H1 (cell line): ENCODE measurements at regions not wholly inside any gene's neighbourhood (a gene's known extent, or its start where the extent isn't known, plus 50 kb on each side); places are given as distances from the start of the nearest gene placed in this dataset.
A peak's percentile ranks its signal among the peaks of the same experiment; 100 is the strongest.

Experiments used
- CTCF ChIA-PET: fragments of 300-600 bp; sonication (Branson Sonifier 250); formaldehyde crosslinking; loops from one replicate; lab custom pipeline; 2021; ENCODE audit not compliant: partially characterized antibody; lab: Charles Lee
- POLR2A ChIA-PET: fragments of 300-600 bp; sonication (Branson Sonifier 250); formaldehyde crosslinking; loops from one replicate; lab custom pipeline; 2021; ENCODE audit warnings: inconsistent platforms; ENCODE audit not compliant: partially characterized antibody; lab: Charles Lee
- DNase-seq, 2 experiments: peaks; one replicate each; pipeline versions ENCODE4 v3.0.0 to v3.0.0-alpha.2; 2010 to 2022; ENCODE audit warnings: low spot score in 2 of 2, low read depth in 1 of 2, mixed read lengths in 1 of 2
- FAIRE-seq: peaks from 2 replicates; lab custom pipeline; 2011; peaks lifted over from hg19 to GRCh38; lab: Jason Lieb, UNC
- H2AFZ ChIP-seq: 2 replicates; pipeline ENCODE4 v1.8.1; 2012; ENCODE audit warnings: low read length, inconsistent platforms
- H2AK5ac ChIP-seq: 2 replicates; pipeline ENCODE4 v1.6.1; 2013; ENCODE audit warnings: low read depth, low read length
- H2BK120ac ChIP-seq: replicated peaks from 2 replicates; pipeline ENCODE3; 2013; ENCODE audit warnings: low read depth, low read length, inconsistent platforms
- H2BK12ac ChIP-seq: 2 replicates; pipeline ENCODE4 v1.6.1; 2013; ENCODE audit warnings: low read depth, low read length
- H2BK15ac ChIP-seq: 2 replicates; pipeline ENCODE4 v1.6.1; 2013; ENCODE audit warnings: low read length
- H2BK20ac ChIP-seq: 2 replicates; pipeline ENCODE4 v1.6.1; 2013; ENCODE audit warnings: low read length
- H2BK5ac ChIP-seq: 2 replicates; pipeline ENCODE4 v1.6.1; 2013; ENCODE audit warnings: low read depth, low read length
- H3K14ac ChIP-seq: 2 replicates; pipeline ENCODE4 v1.6.1; 2013; ENCODE audit warnings: inconsistent platforms; ENCODE audit not compliant: insufficient read length
- H3K18ac ChIP-seq: 2 replicates; pipeline ENCODE4 v1.6.1; 2013; ENCODE audit warnings: low read length; ENCODE audit errors: extremely low read depth
- H3K23ac ChIP-seq: 2 replicates; pipeline ENCODE4 v1.6.1; 2013; ENCODE audit warnings: inconsistent platforms; ENCODE audit not compliant: insufficient read length
- H3K23me2 ChIP-seq: 2 replicates; pipeline ENCODE4 v1.6.1; 2013; ENCODE audit warnings: low read depth, low read length
- H3K27ac ChIP-seq: 2 replicates; pipeline ENCODE4 v1.6.1; 2011; ENCODE audit warnings: low read depth, low read length, inconsistent platforms
- H3K27me3 ChIP-seq, 4 experiments: replicated peaks in 1 of 4; 1 replicate in 1 of 4; 2 replicates in 3 of 4; pipeline versions ENCODE4 v1.6.1 to v1.8.1; 2011 to 2013; ENCODE audit warnings: low read length in 3 of 4, mild to moderate bottlenecking in 3 of 4, inconsistent platforms in 2 of 4, mixed read lengths in 2 of 4, moderate library complexity in 1 of 4; ENCODE audit not compliant: control insufficient read depth in 3 of 4, insufficient read depth in 3 of 4; ENCODE audit errors: extremely low read depth in 1 of 4
- H3K36me3 ChIP-seq, 4 experiments: 2 replicates each; pipeline versions ENCODE4 v1.6.1 to v1.8.1; 2011 to 2013; ENCODE audit warnings: mild to moderate bottlenecking in 4 of 4, low read length in 3 of 4, moderate library complexity in 2 of 4, control low read depth in 1 of 4, inconsistent platforms in 1 of 4; ENCODE audit not compliant: insufficient read depth in 4 of 4, control insufficient read depth in 2 of 4
- H3K4ac ChIP-seq: replicated peaks from 2 replicates; pipeline ENCODE3; 2013; ENCODE audit warnings: low read length, low read depth, mixed read lengths, inconsistent platforms; ENCODE audit not compliant: insufficient read length
- H3K4me1 ChIP-seq, 4 experiments: replicated peaks in 1 of 4; 1 replicate in 1 of 4; 2 replicates in 3 of 4; pipeline versions ENCODE4 v1.6.1 to v1.8.1; 2011 to 2013; ENCODE audit warnings: low read length in 3 of 4, inconsistent platforms in 2 of 4, mixed read lengths in 1 of 4; ENCODE audit not compliant: insufficient read depth in 4 of 4, control insufficient read depth in 3 of 4
- H3K4me2 ChIP-seq, 2 experiments: 2 replicates each; pipeline versions ENCODE4 v1.6.1 to v1.8.1; 2011 to 2013; ENCODE audit warnings: low read depth in 2 of 2, low read length in 2 of 2, control low read depth in 1 of 2, inconsistent platforms in 1 of 2, mild to moderate bottlenecking in 1 of 2; ENCODE audit not compliant: insufficient read depth in 1 of 2
- H3K4me3 ChIP-seq, 4 experiments: fragments of 200-600, 300-600 bp in 1 of 4; sonication (generic), shearing (Covaris generic), sonication (Bioruptor Twin) in 1 of 4; 2 replicates each; pipeline versions ENCODE4 v1.5.1 to v1.8.1; 2011 to 2016; ENCODE audit warnings: low read length in 4 of 4, low read depth in 3 of 4, control low read depth in 2 of 4, inconsistent platforms in 2 of 4, mild to moderate bottlenecking in 2 of 4, mixed read lengths in 1 of 4, moderate library complexity in 1 of 4; ENCODE audit not compliant: insufficient read depth in 2 of 4; ENCODE audit errors: extremely low read depth in 1 of 4
- H3K56ac ChIP-seq: replicated peaks from 2 replicates; pipeline ENCODE3; 2013; ENCODE audit warnings: low read depth, mild to moderate bottlenecking, mixed read lengths, low read length, inconsistent platforms; ENCODE audit not compliant: insufficient read length
- H3K79me1 ChIP-seq: 2 replicates; pipeline ENCODE4 v1.6.1; 2013; ENCODE audit warnings: low read depth, low read length, control low read depth
- H3K79me2 ChIP-seq, 2 experiments: 2 replicates each; pipeline versions ENCODE4 v1.6.1 to v1.8.1; 2012 to 2013; ENCODE audit warnings: low read length in 2 of 2, mild to moderate bottlenecking in 2 of 2, inconsistent platforms in 1 of 2; ENCODE audit not compliant: insufficient read depth in 2 of 2, control insufficient read depth in 1 of 2
- H3K9ac ChIP-seq, 4 experiments: replicated peaks in 1 of 4; 1 replicate in 1 of 4; 2 replicates in 3 of 4; pipeline versions ENCODE4 v1.6.1 to v1.8.1; 2011 to 2013; ENCODE audit warnings: low read depth in 3 of 4, low read length in 3 of 4, control low read depth in 2 of 4, mild to moderate bottlenecking in 2 of 4, moderate library complexity in 2 of 4, inconsistent platforms in 1 of 4; ENCODE audit errors: extremely low read depth in 1 of 4
- H3K9me3 ChIP-seq, 2 experiments: 2 replicates each; pipeline versions ENCODE4 v1.6.1 to v1.8.1; 2012 to 2013; ENCODE audit warnings: mild to moderate bottlenecking in 2 of 2, moderate library complexity in 2 of 2, control low read depth in 1 of 2, inconsistent platforms in 1 of 2, low read depth in 1 of 2, low read length in 1 of 2, mixed read lengths in 1 of 2; ENCODE audit not compliant: insufficient read depth in 2 of 2
- H4K20me1 ChIP-seq, 2 experiments: replicated peaks in 1 of 2; 2 replicates each; pipeline versions ENCODE3 to v1.8.1; 2011 to 2013; ENCODE audit warnings: inconsistent platforms in 2 of 2, low read length in 2 of 2, mild to moderate bottlenecking in 1 of 2; ENCODE audit not compliant: insufficient read depth in 2 of 2, control insufficient read depth in 1 of 2
- H4K5ac ChIP-seq: 2 replicates; pipeline ENCODE4 v1.6.1; 2013; ENCODE audit warnings: low read length, low read depth, mixed read lengths, inconsistent platforms; ENCODE audit not compliant: insufficient read length
- H4K8ac ChIP-seq: 2 replicates; pipeline ENCODE4 v1.8.0; 2013; ENCODE audit warnings: mild to moderate bottlenecking, moderate library complexity, low read length, inconsistent platforms; ENCODE audit not compliant: insufficient read depth; ENCODE audit errors: extremely low read depth
- H4K91ac ChIP-seq: replicated peaks from 2 replicates; pipeline ENCODE3; 2013; ENCODE audit warnings: low read length, mixed read lengths, inconsistent platforms; ENCODE audit not compliant: insufficient read length
- ASH2L ChIP-seq: fragments of 200-600, 300-600 bp; sonication (generic); IDR thresholded peaks from one replicate; pipeline ENCODE4 v1.7.1; 2017; ENCODE audit warnings: low read length
- BACH1 ChIP-seq: IDR thresholded peaks from 2 replicates; pipeline ENCODE4 v1.6.1; 2012; ENCODE audit warnings: low read length, improper control_type of control experiment
- CBX5 ChIP-seq: fragments of 300-800, 300-1000 bp; sonication (generic); IDR thresholded peaks from 2 replicates; pipeline ENCODE4 v1.7.1; 2016; ENCODE audit warnings: antibody characterized with exemption, low read length, low read depth
- CHD1 ChIP-seq: IDR thresholded peaks from 2 replicates; pipeline ENCODE4 v1.6.1; 2012; ENCODE audit warnings: low read depth, low read length, improper control_type of control experiment
- EP300 ChIP-seq, 2 experiments: IDR thresholded peaks; 1 replicate in 1 of 2; 2 replicates in 1 of 2; pipeline ENCODE4 v1.6.1; 2011 to 2012; ENCODE audit warnings: low read depth in 2 of 2, low read length in 2 of 2, mild to moderate bottlenecking in 2 of 2, borderline replicate concordance in 1 of 2, inconsistent platforms in 1 of 2, moderate library complexity in 1 of 2
- FOSL1 ChIP-seq: IDR thresholded peaks from 2 replicates; pipeline ENCODE4 v1.6.1; 2011; ENCODE audit warnings: mild to moderate bottlenecking, low read depth, low read length, moderate library complexity; ENCODE audit not compliant: insufficient read depth
- HDAC2 ChIP-seq, 2 experiments: fragments of 300-600 bp in 1 of 2; sonication (generic) in 1 of 2; IDR thresholded peaks; 2 replicates each; pipeline ENCODE4 v1.6.1; 2011 to 2012; ENCODE audit warnings: low read depth in 2 of 2, low read length in 2 of 2, mild to moderate bottlenecking in 2 of 2, moderate library complexity in 2 of 2, borderline replicate concordance in 1 of 2, inconsistent platforms in 1 of 2
- KDM4A ChIP-seq: IDR thresholded peaks from one replicate; pipeline ENCODE4 v1.7.1; 2012; ENCODE audit warnings: low read depth, mild to moderate bottlenecking, moderate library complexity, low read length, inconsistent platforms; ENCODE audit not compliant: severe bottlenecking
- POLR2A ChIP-seq, 2 experiments: IDR thresholded peaks; 1 replicate in 1 of 2; 2 replicates in 1 of 2; pipeline ENCODE4 v1.6.1; 2011; ENCODE audit warnings: low read depth in 2 of 2, low read length in 2 of 2, mild to moderate bottlenecking in 2 of 2; ENCODE audit errors: control extremely low read depth in 1 of 2
- RBBP5 ChIP-seq: IDR thresholded peaks from 2 replicates; pipeline ENCODE4 v1.7.1; 2012; ENCODE audit warnings: low read depth, mild to moderate bottlenecking, inconsistent platforms, low read length, moderate library complexity, borderline replicate concordance
- SP1 ChIP-seq: IDR thresholded peaks from 2 replicates; pipeline ENCODE4 v1.6.1; 2011; ENCODE audit warnings: low read depth, low read length
- SP2 ChIP-seq: IDR thresholded peaks from 2 replicates; pipeline ENCODE4 v1.6.1; 2012; ENCODE audit warnings: mild to moderate bottlenecking, low read length, inconsistent platforms
- TBP ChIP-seq: IDR thresholded peaks from 2 replicates; pipeline ENCODE4 v1.6.1; 2011; ENCODE audit warnings: low read depth, low read length, improper control_type of control experiment
- TCF12 ChIP-seq: IDR thresholded peaks from 2 replicates; pipeline ENCODE4 v1.6.1; 2011; ENCODE audit warnings: low read depth, mild to moderate bottlenecking, low read length
- ZNF274 ChIP-seq: IDR thresholded peaks from 2 replicates; pipeline ENCODE4 v1.7.0; 2012; ENCODE audit warnings: low read length, borderline replicate concordance; ENCODE audit errors: extremely low read depth
- WGBS, 2 experiments: shearing (Covaris generic) in 1 of 2; methylation state at CpG; one replicate each; pipeline versions ENCODE4 v1.1.6 to v1.1.7; 2013 to 2015; ENCODE audit warnings: low lambda C conversion rate in 2 of 2, mixed read lengths in 2 of 2, inconsistent platforms in 1 of 2, low coverage in 1 of 2, missing lambda C conversion rate in 1 of 2; ENCODE audit not compliant: insufficient replicate concordance in 2 of 2, insufficient coverage in 1 of 2, insufficient read length in 1 of 2; ENCODE audit errors: extremely low coverage in 1 of 2, missing lambda C conversion rate in 1 of 2; 5-methylcytosine and 5-hydroxymethylcytosine counted together

DNA sequence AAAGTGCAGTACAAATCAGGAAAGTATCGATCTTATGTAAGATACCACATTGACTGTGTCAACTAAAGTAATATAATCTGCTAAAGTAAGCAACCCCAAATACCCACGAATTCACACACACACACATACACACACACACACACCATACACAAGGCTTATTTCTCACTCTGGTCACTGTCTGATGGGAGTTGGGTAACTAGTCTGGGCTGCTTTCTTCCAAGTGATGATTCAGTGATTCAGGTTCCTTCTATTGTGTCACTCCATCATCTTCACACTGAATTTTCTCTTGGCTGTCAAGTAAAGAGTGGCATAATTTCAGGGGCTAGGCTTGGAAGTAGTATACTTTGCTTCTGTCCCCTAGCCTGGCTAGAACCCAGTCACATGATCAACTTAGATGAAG lies 104.8 kb upstream of the CCDC54 start:
- H3K23me2 ChIP-seq, result peaks cover 2% of the 10 kb centered on the region; the same call in 1 of the 2 replicates
- no peak overlapping the region for H2BK120ac ChIP-seq
- no peak overlapping the region for H4K8ac ChIP-seq
- H2BK20ac ChIP-seq, result no peak overlapping the region
- no peak overlapping the region; the same call in 1 of the 2 replicates for H2BK5ac ChIP-seq
- 0 out of 2 replicates have a peak overlapping the region, but pooled peaks have one; percentile 50 for H2BK15ac ChIP-seq
- H3K18ac ChIP-seq, result no peak overlapping the region
- no peak overlapping the region for H3K27ac ChIP-seq
- 92% methylated on average over 2 of the region's 2 CpGs; no CpG with 5 or more reads in 1 of the 2 experiments for WGBS, 2 experiments
- ChIA-PET CTCF (interaction anchor here (0.5 to 6.7 kb wide), 46 partner anchors 9 to 1511 kb away, joined by 3 to 97 read pairs (median 5); no protein-coding TSS in a partner anchor), POLR2A (interaction anchor here (0.6 kb wide), 1 partner anchor 60 kb away, joined by 3 read pairs; no protein-coding TSS in a partner anchor)
- H3K4me2 ChIP-seq, result no peak overlapping the region
- no peak overlapping the region for H2AK5ac ChIP-seq
- no peak overlapping the region for H4K5ac ChIP-seq
- H4K91ac ChIP-seq, result no peak overlapping the region
- H2BK12ac ChIP-seq, result 0 out of 2 replicates have a peak overlapping the region, but pooled peaks have one; percentile 30
- no peaks in the 10 kb centered on the region for H3K9me3 ChIP-seq
- H3K56ac ChIP-seq, result no peak overlapping the region
- FAIRE-seq (no peak), DNase-seq (no peak)
- H3K4me3 ChIP-seq, result no peak overlapping the region
- no peaks in the 10 kb centered on the region for H3K79me2 ChIP-seq
- H2AFZ ChIP-seq, result 0 out of 2 replicates have a peak overlapping the region, but pooled peaks have one; percentile 40
- H3K4ac ChIP-seq, result no peak overlapping the region
- no peak overlapping the region for H3K9ac ChIP-seq
- H3K4me1 ChIP-seq, result no peaks in the 10 kb centered on the region
- H4K20me1 ChIP-seq, result no peaks in the 10 kb centered on the region
- no peaks in the 10 kb centered on the region for H3K79me1 ChIP-seq
- H3K36me3 ChIP-seq, result no peaks in the 10 kb centered on the region
- H3K27me3 ChIP-seq, result no peaks in the 10 kb centered on the region; a peak in 1 of 7 replicates
- no peak overlapping the region for H3K23ac ChIP-seq
- no peak overlapping the region for H3K14ac ChIP-seq
- no peak for TF ChIP-seq TBP
- no peak for TF ChIP-seq BACH1
- TF ChIP-seq KDM4A, result no peak
- TF ChIP-seq SP1, result no peak
- no peak for TF ChIP-seq TCF12
- TF ChIP-seq FOSL1, result no peak
- TF ChIP-seq CBX5, result no peak
- TF ChIP-seq RBBP5, result no peak
- TF ChIP-seq HDAC2 (IDR thresholded peaks at IDR 0.05; ENCODE audit: borderline replicate concordance in 1 of 2, low read depth in 2 of 2, low read length in 2 of 2), result no peak
- no peak for TF ChIP-seq SP2
- no peak for TF ChIP-seq EP300 (IDR thresholded peaks at IDR 0.05; ENCODE audit: borderline replicate concordance in 1 of 2, low read depth in 2 of 2, low read length in 2 of 2)
- TF ChIP-seq CHD1, result no peak
- no peak for TF ChIP-seq ASH2L
- TF ChIP-seq POLR2A (IDR thresholded peaks at IDR 0.05; ENCODE audit: control extremely low read depth in 1 of 2, low read depth in 2 of 2, low read length in 2 of 2), result no peak
- TF ChIP-seq ZNF274, result no peak
